ENCODE measurements at regions not wholly inside any gene's neighbourhood (a gene's known extent, or its start where the extent isn't known, plus 50 kb on each side); places are given as distances from the start of the nearest gene placed in this dataset.

- Histone ChIP-seq H2AFZ (ENCODE audit: low read depth, low read length, poor library complexity, severe bottlenecking) (no peak overlapping the region), H3K4me2 (ENCODE audit: low read length) (no peak overlapping the region), H3K4me1 (ENCODE audit: control insufficient read depth in 1 of 2, insufficient read depth in 2 of 2, low read length in 2 of 2) (no peaks in the 10 kb centered on the region), H3K4me3 (replicated peaks in 1 of 2; ENCODE audit: low read depth in 1 of 2, low read length in 2 of 2) (no peak overlapping the region), H3K9ac (ENCODE audit: low read length) (no peak overlapping the region), H3K9me3 (ENCODE audit: control insufficient read depth in 1 of 2, insufficient read depth in 1 of 2, low read depth in 1 of 2, low read length in 2 of 2) (no peaks in the 10 kb centered on the region), H3K27ac (ENCODE audit: low read depth, low read length) (no peak overlapping the region), H3K79me2 (ENCODE audit: insufficient read depth, low read length) (no peaks in the 10 kb centered on the region), H3K27me3 (ENCODE audit: insufficient read depth, low read length) (no peaks in the 10 kb centered on the region), H4K20me1 (ENCODE audit: insufficient read depth) (no peaks in the 10 kb centered on the region), H3K36me3 (ENCODE audit: control insufficient read depth in 1 of 2, insufficient read depth in 2 of 2, low read length in 2 of 2) (no peaks in the 10 kb centered on the region), H3K9me2 (ENCODE audit: insufficient read depth) (no peaks in the 10 kb centered on the region)
- RAD21 ChIA-PET (ENCODE audit: low non-redundant PET in 1 of 2, low total read pairs in 2 of 2, uncharacterized antibody in 2 of 2, unreplicated experiment in 2 of 2) = no interaction called here
- POLR2A ChIA-PET = no interaction called here
- TF ChIP-seq CTCF (IDR thresholded peaks at IDR 0.05 in 2 of 3, conservative IDR thresholded peaks at IDR 0.05 in 1 of 3; ENCODE audit: borderline replicate concordance in 1 of 3, insufficient read depth in 1 of 3, low read depth in 2 of 3, low read length in 2 of 3) = no peak
- TF ChIP-seq FOSL1 (IDR thresholded peaks at IDR 0.05; ENCODE audit: low read depth) = no peak
- no peak for TF ChIP-seq REST (IDR thresholded peaks at IDR 0.05; ENCODE audit: low read depth)
- no peak for TF ChIP-seq YY1 (IDR thresholded peaks at IDR 0.05; ENCODE audit: extremely low read depth, insufficient replicate concordance, low read depth, low read length)
- TF ChIP-seq EZH2phosphoT487 (IDR thresholded peaks at IDR 0.05; ENCODE audit: borderline replicate concordance) = no peak
- TF ChIP-seq ZNF274 (IDR thresholded peaks at IDR 0.05; ENCODE audit: low read depth, low read length) = no peak
- TF ChIP-seq SIN3A (IDR thresholded peaks at IDR 0.05; ENCODE audit: low read depth) = no peak
- TF ChIP-seq EZH2 (IDR thresholded peaks at IDR 0.05) = no peak
- no peak for TF ChIP-seq SRF (IDR thresholded peaks at IDR 0.05; ENCODE audit: low read depth)
- TF ChIP-seq ATF3 (IDR thresholded peaks at IDR 0.05) = no peak
- no peak for TF ChIP-seq JUND (IDR thresholded peaks at IDR 0.05)
- TF ChIP-seq CBX3 (IDR thresholded peaks at IDR 0.05; ENCODE audit: low read depth) = no peak
- TF ChIP-seq TCF7L2 (IDR thresholded peaks at IDR 0.05; ENCODE audit: borderline replicate concordance, extremely low read depth, insufficient read depth, insufficient read length) = no peak
- TF ChIP-seq MAX (IDR thresholded peaks at IDR 0.05) = no peak
- TF ChIP-seq CEBPB (IDR thresholded peaks at IDR 0.05; ENCODE audit: low read depth) = no peak
- no peak for TF ChIP-seq ZFX (IDR thresholded peaks at IDR 0.05)
- ATAC-seq (no peak), DNase-seq (ENCODE audit: low read depth, low spot score) (no peak)
- intact Hi-C loops (cut with micrococcal nuclease) = no loop called here
- CTCF ChIA-PET = no interaction called here
- no TSS peak for BruUV-seq (replicated peaks)
Measured at GRCh38 chr14:46325777-46326176, 325.8 kb downstream of the RPL10L start.

All from HCT116 (cell line).